T-helper 2 cell treated with Interferon-gamma antibody and Interleukin-4, amounts not matched to agents 5 μg/mL and 100 μg/mL, for 36 hours (primary cell): ENCODE measurements at regions not wholly inside any gene's neighbourhood (a gene's known extent, or its start where the extent isn't known, plus 50 kb on each side); places are given as distances from the start of the nearest gene placed in this dataset.

ENCODE experiments used
- DNase-seq: peaks from one replicate; pipeline ENCODE4 v3.0.0; 2021; ENCODE audit warnings: low spot score
- H3K27ac Mint-ChIP-seq: one replicate; pipeline ENCODE4 v1.8.0; 2021; ENCODE audit warnings: mild to moderate bottlenecking, mixed read lengths
- H3K27me3 Mint-ChIP-seq: one replicate; pipeline ENCODE4 v1.8.0; 2021; ENCODE audit warnings: low read depth, mixed read lengths
- H3K36me3 Mint-ChIP-seq: one replicate; pipeline ENCODE4 v1.8.0; 2021; ENCODE audit warnings: low read depth, mixed read lengths
- H3K4me1 Mint-ChIP-seq: one replicate; pipeline ENCODE4 v1.8.0; 2021; ENCODE audit warnings: low read depth, mixed read lengths
- H3K4me3 Mint-ChIP-seq: one replicate; pipeline ENCODE4 v1.8.0; 2022; ENCODE audit warnings: mild to moderate bottlenecking, moderate library complexity, mixed read lengths
- H3K9me3 Mint-ChIP-seq: one replicate; pipeline ENCODE4 v1.8.0; 2021; ENCODE audit warnings: mixed read lengths

GRCh38 chrX:46447384-46447783 lies 97.8 kb downstream of the ZNF674 start:
- Mint-ChIP-seq H3K9me3 (no peaks in the 10 kb centered on the region), H3K4me3 (peak overlapping the region; percentile 88), H3K27ac (peak overlapping the region; percentile 84), H3K27me3 (no peaks in the 10 kb centered on the region), H3K36me3 (peaks cover 15% of the 10 kb centered on the region), H3K4me1 (peaks cover 13% of the 10 kb centered on the region)
- no peak for DNase-seq

GRCh38 chrX:46446727-46447378 lies 98.4 kb downstream of the ZNF674 start:
- peak overlapping the region; percentile 84 for H3K27ac Mint-ChIP-seq
- peaks cover 10% of the 10 kb centered on the region for H3K36me3 Mint-ChIP-seq
- DNase-seq: peak; percentile 86
- H3K4me1 Mint-ChIP-seq: peaks cover 11% of the 10 kb centered on the region
- H3K27me3 Mint-ChIP-seq: no peaks in the 10 kb centered on the region
- no peaks in the 10 kb centered on the region for H3K9me3 Mint-ChIP-seq
- H3K4me3 Mint-ChIP-seq: peak overlapping the region; percentile 88

- H3K9me3 Mint-ChIP-seq: no peaks in the 10 kb centered on the region
- peaks cover 8% of the 10 kb centered on the region for H3K4me1 Mint-ChIP-seq
- H3K4me3 Mint-ChIP-seq: no peak overlapping the region
- peaks cover 2% of the 10 kb centered on the region for H3K36me3 Mint-ChIP-seq
- DNase-seq: peak; percentile 15
- H3K27ac Mint-ChIP-seq: no peak overlapping the region
- no peaks in the 10 kb centered on the region for H3K27me3 Mint-ChIP-seq
These were observed 101.2 kb downstream of the ZNF674 start for GRCh38 chrX:46444011-46444410.

GRCh38 chrX:46436744-46437143 lies 108.5 kb downstream of the ZNF674 start:
- Mint-ChIP-seq H3K9me3 (no peaks in the 10 kb centered on the region), H3K27me3 (no peaks in the 10 kb centered on the region), H3K4me1 (no peaks in the 10 kb centered on the region), H3K36me3 (no peaks in the 10 kb centered on the region), H3K27ac (no peak overlapping the region), H3K4me3 (no peak overlapping the region)
- DNase-seq: no peak

GRCh38 chrX:46433892-46434291 lies 111.3 kb downstream of the ZNF674 start:
- H3K27ac Mint-ChIP-seq: no peak overlapping the region
- H3K36me3 Mint-ChIP-seq: no peaks in the 10 kb centered on the region
- H3K4me3 Mint-ChIP-seq: no peak overlapping the region
- no peaks in the 10 kb centered on the region for H3K4me1 Mint-ChIP-seq
- no peak for DNase-seq
- H3K27me3 Mint-ChIP-seq: no peaks in the 10 kb centered on the region
- no peaks in the 10 kb centered on the region for H3K9me3 Mint-ChIP-seq

GRCh38 chrX:46408553-46409407 lies 136.4 kb downstream of the ZNF674 start:
- peaks cover 2% of the 10 kb centered on the region for H3K4me1 Mint-ChIP-seq
- H3K27me3 Mint-ChIP-seq: peaks cover 6% of the 10 kb centered on the region
- no peaks in the 10 kb centered on the region for H3K9me3 Mint-ChIP-seq
- H3K36me3 Mint-ChIP-seq: no peaks in the 10 kb centered on the region
- no peak overlapping the region for H3K4me3 Mint-ChIP-seq
- peak; percentile 19 for DNase-seq
- H3K27ac Mint-ChIP-seq: no peak overlapping the region

GRCh38 chrX:46407753-46408130 lies 137.5 kb downstream of the ZNF674 start:
- Mint-ChIP-seq H3K27me3 (peaks cover 2% of the 10 kb centered on the region), H3K4me3 (no peak overlapping the region), H3K27ac (no peak overlapping the region), H3K4me1 (peaks cover 2% of the 10 kb centered on the region), H3K36me3 (no peaks in the 10 kb centered on the region), H3K9me3 (no peaks in the 10 kb centered on the region)
- no peak for DNase-seq

GRCh38 chrX:46407036-46407752 lies 138.0 kb downstream of the ZNF674 start:
- H3K4me3 Mint-ChIP-seq: no peak overlapping the region
- peaks cover 2% of the 10 kb centered on the region for H3K27me3 Mint-ChIP-seq
- H3K9me3 Mint-ChIP-seq: no peaks in the 10 kb centered on the region
- no peak overlapping the region for H3K27ac Mint-ChIP-seq
- H3K36me3 Mint-ChIP-seq: no peaks in the 10 kb centered on the region
- peaks cover 2% of the 10 kb centered on the region for H3K4me1 Mint-ChIP-seq
- DNase-seq: no peak

- no peak overlapping the region for H3K4me3 Mint-ChIP-seq
- DNase-seq: no peak
- peaks cover 2% of the 10 kb centered on the region for H3K27me3 Mint-ChIP-seq
- no peaks in the 10 kb centered on the region for H3K36me3 Mint-ChIP-seq
- H3K4me1 Mint-ChIP-seq: peaks cover 2% of the 10 kb centered on the region
- peaks cover 2% of the 10 kb centered on the region for H3K9me3 Mint-ChIP-seq
- no peak overlapping the region for H3K27ac Mint-ChIP-seq
These were observed 140.4 kb downstream of the ZNF674 start for GRCh38 chrX:46404774-46405173.

GRCh38 chrX:46400530-46401443 lies 144.4 kb downstream of the ZNF674 start:
- DNase-seq: no peak
- Mint-ChIP-seq H3K9me3 (peaks cover 5% of the 10 kb centered on the region), H3K36me3 (no peaks in the 10 kb centered on the region), H3K4me3 (no peak overlapping the region), H3K27me3 (no peaks in the 10 kb centered on the region), H3K27ac (no peak overlapping the region), H3K4me1 (no peaks in the 10 kb centered on the region)

GRCh38 chrX:46398874-46399273 lies 146.3 kb downstream of the ZNF674 start:
- Mint-ChIP-seq H3K36me3 (no peaks in the 10 kb centered on the region), H3K9me3 (peaks cover 5% of the 10 kb centered on the region), H3K27me3 (no peaks in the 10 kb centered on the region), H3K4me3 (no peak overlapping the region), H3K4me1 (no peaks in the 10 kb centered on the region), H3K27ac (no peak overlapping the region)
- DNase-seq: no peak

GRCh38 chrX:46398126-46398525 lies 147.1 kb downstream of the ZNF674 start:
- no peaks in the 10 kb centered on the region for H3K36me3 Mint-ChIP-seq
- H3K4me3 Mint-ChIP-seq: no peak overlapping the region
- no peaks in the 10 kb centered on the region for H3K4me1 Mint-ChIP-seq
- no peak overlapping the region for H3K27ac Mint-ChIP-seq
- no peak for DNase-seq
- H3K27me3 Mint-ChIP-seq: no peaks in the 10 kb centered on the region
- H3K9me3 Mint-ChIP-seq: peaks cover 5% of the 10 kb centered on the region

- DNase-seq: no peak
- H3K27ac Mint-ChIP-seq: no peak overlapping the region
- peaks cover 7% of the 10 kb centered on the region for H3K27me3 Mint-ChIP-seq
- H3K36me3 Mint-ChIP-seq: no peaks in the 10 kb centered on the region
- no peaks in the 10 kb centered on the region for H3K4me1 Mint-ChIP-seq
- no peaks in the 10 kb centered on the region for H3K9me3 Mint-ChIP-seq
- H3K4me3 Mint-ChIP-seq: no peak overlapping the region
These were observed 158.7 kb downstream of the ZNF674 start for GRCh38 chrX:46386511-46386910.
